BLaER1 treated with 17β-estradiol and CSF1 and Interleukin-3, amounts not matched to agents 10 nM and 100 nM (cell line): ENCODE measurements at regions not wholly inside any gene's neighbourhood (a gene's known extent, or its start where the extent isn't known, plus 50 kb on each side); places are given as distances from the start of the nearest gene placed in this dataset.
A peak's percentile ranks its signal among the peaks of the same experiment; 100 is the strongest.

ENCODE experiments used
- H3K27ac ChIP-seq, 11 experiments: shearing (Covaris generic); formaldehyde crosslinking; 2 replicates each; pipeline ENCODE4 v1.8.1; 2022
- H3K27me3 ChIP-seq, 11 experiments: shearing (Covaris generic); formaldehyde crosslinking; 2 replicates each; pipeline ENCODE4 v1.8.1; 2022
- H3K36me3 ChIP-seq, 11 experiments: shearing (Covaris generic); formaldehyde crosslinking; 2 replicates each; pipeline ENCODE4 v1.8.1; 2022
- H3K4me1 ChIP-seq, 10 experiments: shearing (Covaris generic); formaldehyde crosslinking; 2 replicates each; pipeline ENCODE4 v1.8.1; 2022
- H3K4me2 ChIP-seq, 11 experiments: shearing (Covaris generic); formaldehyde crosslinking; 2 replicates each; pipeline ENCODE4 v1.8.1; 2022
- H3K4me3 ChIP-seq, 10 experiments: shearing (Covaris generic); formaldehyde crosslinking; 2 replicates each; pipeline ENCODE4 v1.8.1; 2022
- H3K9ac ChIP-seq, 11 experiments: shearing (Covaris generic); formaldehyde crosslinking; 2 replicates each; pipeline ENCODE4 v1.8.1; 2022
- H3K9me3 ChIP-seq, 11 experiments: shearing (Covaris generic); formaldehyde crosslinking; replicated peaks in 1 of 11; 2 replicates each; pipeline ENCODE4 v1.8.1; 2022
- H4K20me1 ChIP-seq, 11 experiments: shearing (Covaris generic); formaldehyde crosslinking; 2 replicates each; pipeline ENCODE4 v1.8.1; 2022
- Cebpa-rat ChIP-seq, 11 experiments: shearing (Covaris generic); IDR thresholded peaks; 2 replicates each; pipeline ENCODE4 v1.8.1; 2022

GRCh38 chr2:126827371-126827770, 71.3 kb upstream of the TEX51 start:
- Histone ChIP-seq H3K9ac (no peak overlapping the region), H3K4me1 (peaks cover 0 to 12% (median 9%) of the 10 kb centered on the region in 10 experiments; a peak in 9 of 20 replicates), H3K27me3 (no peaks in the 10 kb centered on the region), H3K4me3 (no peak overlapping the region), H3K36me3 (no peaks in the 10 kb centered on the region), H3K4me2 (no peak overlapping the region), H3K27ac (no peak overlapping the region), H4K20me1 (no peaks in the 10 kb centered on the region), H3K9me3 (peaks cover 0 to 11% (median 0%) of the 10 kb centered on the region in 11 experiments; a peak in 1 of 22 replicates)
- no peak for TF ChIP-seq Cebpa-rat (IDR thresholded peaks at IDR 0.05)

- Histone ChIP-seq H4K20me1 (no peaks in the 10 kb centered on the region), H3K36me3 (no peaks in the 10 kb centered on the region), H3K9ac (no peak overlapping the region), H3K4me1 (peaks cover 0 to 12% (median 9%) of the 10 kb centered on the region in 10 experiments; a peak in 9 of 20 replicates), H3K27me3 (no peaks in the 10 kb centered on the region), H3K27ac (no peak overlapping the region), H3K9me3 (peaks cover 0 to 11% (median 0%) of the 10 kb centered on the region in 11 experiments; a peak in 1 of 22 replicates), H3K4me2 (no peak overlapping the region), H3K4me3 (no peak overlapping the region)
- TF ChIP-seq Cebpa-rat (IDR thresholded peaks at IDR 0.05), result no peak
Measured at GRCh38 chr2:126828051-126828450, 70.6 kb upstream of the TEX51 start.

GRCh38 chr2:126828491-126828890, 70.2 kb upstream of the TEX51 start:
- Histone ChIP-seq H3K9ac (no peak overlapping the region), H4K20me1 (no peaks in the 10 kb centered on the region), H3K27ac (no peak overlapping the region), H3K9me3 (peaks cover 0 to 11% (median 0%) of the 10 kb centered on the region in 11 experiments; a peak in 1 of 22 replicates), H3K36me3 (no peaks in the 10 kb centered on the region), H3K4me1 (peaks cover 0 to 12% (median 9%) of the 10 kb centered on the region in 10 experiments; a peak in 9 of 20 replicates), H3K4me3 (no peak overlapping the region), H3K4me2 (no peak overlapping the region), H3K27me3 (no peaks in the 10 kb centered on the region)
- no peak for TF ChIP-seq Cebpa-rat (IDR thresholded peaks at IDR 0.05)

- Histone ChIP-seq H3K36me3 (no peaks in the 10 kb centered on the region), H3K4me3 (no peak overlapping the region), H3K27ac (peak overlapping the region in 5 of 11 experiments; percentile 2 to 48 (median 30); a peak in 4 of 22 replicates), H3K4me1 (peaks cover 0 to 18% (median 9%) of the 10 kb centered on the region in 10 experiments; a peak in 9 of 20 replicates), H3K4me2 (peak overlapping the region in 6 of 11 experiments; percentile 2 to 37 (median 8); a peak in 6 of 22 replicates), H3K27me3 (no peaks in the 10 kb centered on the region), H4K20me1 (no peaks in the 10 kb centered on the region), H3K9me3 (peaks cover 0 to 6% (median 0%) of the 10 kb centered on the region in 11 experiments; a peak in 1 of 22 replicates), H3K9ac (no peak overlapping the region)
- TF ChIP-seq Cebpa-rat (IDR thresholded peaks at IDR 0.05), result no peak
Measured at GRCh38 chr2:126831234-126832005, 67.3 kb upstream of the TEX51 start.

GRCh38 chr2:126832014-126832413, 66.7 kb upstream of the TEX51 start:
- Histone ChIP-seq H3K27me3 (no peaks in the 10 kb centered on the region), H3K9me3 (peaks cover 0 to 6% (median 0%) of the 10 kb centered on the region in 11 experiments; a peak in 1 of 22 replicates), H3K36me3 (no peaks in the 10 kb centered on the region), H3K9ac (no peak overlapping the region), H3K27ac (0 out of 22 replicates have a peak overlapping the region, but pooled peaks of 1 of the 11 experiments have one; percentile 17), H4K20me1 (no peaks in the 10 kb centered on the region), H3K4me2 (peak overlapping the region in 4 of 11 experiments; percentile 3 to 37 (median 22); a peak in 3 of 22 replicates), H3K4me3 (no peak overlapping the region), H3K4me1 (peaks cover 0 to 18% (median 9%) of the 10 kb centered on the region in 10 experiments; a peak in 9 of 20 replicates)
- TF ChIP-seq Cebpa-rat (IDR thresholded peaks at IDR 0.05), result no peak

GRCh38 chr2:126832757-126833156, 65.9 kb upstream of the TEX51 start:
- TF ChIP-seq Cebpa-rat (IDR thresholded peaks at IDR 0.05), result no peak
- H3K4me1 ChIP-seq, result peaks cover 0 to 18% (median 9%) of the 10 kb centered on the region in 10 experiments; a peak in 9 of 20 replicates
- no peaks in the 10 kb centered on the region for H4K20me1 ChIP-seq
- H3K9ac ChIP-seq, result no peak overlapping the region
- H3K4me2 ChIP-seq, result no peak overlapping the region
- no peak overlapping the region for H3K4me3 ChIP-seq
- no peaks in the 10 kb centered on the region for H3K36me3 ChIP-seq
- H3K27ac ChIP-seq, result 0 out of 22 replicates have a peak overlapping the region, but pooled peaks of 1 of the 11 experiments have one; percentile 17
- H3K9me3 ChIP-seq, result peaks cover 0 to 6% (median 0%) of the 10 kb centered on the region in 11 experiments; a peak in 1 of 22 replicates
- no peaks in the 10 kb centered on the region for H3K27me3 ChIP-seq

GRCh38 chr2:126834006-126834659, 64.6 kb upstream of the TEX51 start:
- no peak overlapping the region for H3K27ac ChIP-seq
- peaks cover 0 to 6% (median 0%) of the 10 kb centered on the region in 11 experiments; a peak in 1 of 22 replicates for H3K9me3 ChIP-seq
- peaks cover 0 to 18% (median 9%) of the 10 kb centered on the region in 10 experiments; a peak in 9 of 20 replicates for H3K4me1 ChIP-seq
- H3K27me3 ChIP-seq, result no peaks in the 10 kb centered on the region
- no peaks in the 10 kb centered on the region for H3K36me3 ChIP-seq
- no peak overlapping the region for H3K4me3 ChIP-seq
- H4K20me1 ChIP-seq, result no peaks in the 10 kb centered on the region
- no peak overlapping the region for H3K4me2 ChIP-seq
- no peak for TF ChIP-seq Cebpa-rat (IDR thresholded peaks at IDR 0.05)
- no peak overlapping the region for H3K9ac ChIP-seq

GRCh38 chr2:126835261-126835660, 63.4 kb upstream of the TEX51 start:
- H3K9ac ChIP-seq, result no peak overlapping the region
- H3K27ac ChIP-seq, result no peak overlapping the region
- no peak for TF ChIP-seq Cebpa-rat (IDR thresholded peaks at IDR 0.05)
- peaks cover 0 to 6% (median 0%) of the 10 kb centered on the region in 11 experiments; a peak in 1 of 22 replicates for H3K9me3 ChIP-seq
- H3K27me3 ChIP-seq, result no peaks in the 10 kb centered on the region
- no peak overlapping the region for H3K4me2 ChIP-seq
- no peak overlapping the region for H3K4me3 ChIP-seq
- no peaks in the 10 kb centered on the region for H4K20me1 ChIP-seq
- no peaks in the 10 kb centered on the region for H3K36me3 ChIP-seq
- H3K4me1 ChIP-seq, result peaks cover 0 to 18% (median 9%) of the 10 kb centered on the region in 10 experiments; a peak in 9 of 20 replicates

- Histone ChIP-seq H3K27me3 (no peaks in the 10 kb centered on the region), H3K36me3 (no peaks in the 10 kb centered on the region), H3K27ac (no peak overlapping the region), H3K4me3 (no peak overlapping the region), H4K20me1 (no peaks in the 10 kb centered on the region), H3K9ac (no peak overlapping the region), H3K9me3 (peaks cover 0 to 6% (median 0%) of the 10 kb centered on the region in 11 experiments; a peak in 1 of 22 replicates), H3K4me1 (peaks cover 0 to 18% (median 9%) of the 10 kb centered on the region in 10 experiments; a peak in 9 of 20 replicates), H3K4me2 (no peak overlapping the region)
- TF ChIP-seq Cebpa-rat (IDR thresholded peaks at IDR 0.05), result no peak
Measured at GRCh38 chr2:126835831-126836230, 62.9 kb upstream of the TEX51 start.
